Left ventricle myocardium superior (tissue), 1 donor: ENCODE measurements at regions not wholly inside any gene's neighbourhood (a gene's known extent, or its start where the extent isn't known, plus 50 kb on each side); places are given as distances from the start of the nearest gene placed in this dataset.
"Not testable (repeated sequence)": the region's sequence is repeated elsewhere in the genome, so short reads cannot be mapped to it uniquely, and the experiment has no call there.

Experiments
- ATAC-seq: fragments of 200-7000 bp; cut with Tn5 transposase; one replicate; pipeline ENCODE4 v1.9.1; 2020; ENCODE audit warnings: mild to moderate bottlenecking, moderate library complexity
- DNase-seq: peaks from one replicate; pipeline ENCODE4 v3.0.0-alpha.2; 2020
- intact Hi-C: fragments of 100-400 bp; cut with micrococcal nuclease; formaldehyde crosslinking; loops from one replicate; pipeline ENCODE4 v1.11.0; 2022
- donor health status: DM: no; HTN: yes; CAD: no; lungs with severe emphysema.

GRCh38 chr16:52690468-52690867 is 143.5 kb upstream of the TOX3 start:
- intact Hi-C loops: no loop called here
- no peak for ATAC-seq
- DNase-seq: no peak

- intact Hi-C loops: no loop called here
- ATAC-seq (no peak), DNase-seq (no peak)
Observed at GRCh38 chr16:52680993-52681392, 134.1 kb upstream of the TOX3 start.

DNA sequence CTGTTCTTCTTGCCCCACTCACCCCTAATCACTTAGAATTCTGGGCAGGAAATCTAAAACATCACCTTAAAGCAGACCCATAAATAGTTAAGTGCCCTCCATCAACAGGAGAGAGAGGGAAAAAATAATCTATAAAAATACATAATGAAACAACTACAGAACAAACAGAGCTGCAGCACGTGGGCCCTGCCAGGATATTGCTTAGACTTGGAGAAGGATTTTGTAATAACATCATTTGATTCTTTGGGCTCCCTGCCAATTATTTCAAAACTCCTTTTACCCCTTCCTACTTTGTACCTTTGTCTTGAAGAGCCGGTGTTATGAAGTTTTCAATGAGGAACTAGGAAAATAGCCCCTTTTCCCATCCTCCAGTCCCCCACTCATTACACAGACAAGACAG is 130.6 kb upstream of the TOX3 start:
- ATAC-seq (no peak), DNase-seq (no peak)
- intact Hi-C loops: no loop called here

DNA sequence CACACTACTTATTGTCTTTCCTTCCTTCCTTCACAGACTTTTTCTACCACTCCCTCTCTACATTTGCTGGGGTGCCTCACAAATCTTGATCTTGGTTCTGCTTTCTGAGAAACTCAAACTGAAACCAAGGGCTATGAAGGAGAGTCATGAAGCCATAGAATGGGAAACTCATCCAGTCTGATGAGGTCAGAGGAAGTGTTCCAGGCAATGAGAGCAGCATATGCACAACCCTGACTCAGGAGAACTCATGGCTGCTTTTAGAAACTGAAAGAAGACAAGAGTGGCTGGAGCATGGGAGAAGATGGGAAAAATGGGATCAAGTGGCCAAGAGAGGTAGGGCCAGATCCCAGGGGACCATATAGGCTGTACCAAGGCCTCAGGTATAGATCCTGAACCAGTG is 130.0 kb upstream of the TOX3 start:
- no peak for ATAC-seq
- intact Hi-C loops: no loop called here
- DNase-seq: no peak

- no peak for ATAC-seq
Observed at GRCh38 chr16:52671590-52671989, 124.6 kb upstream of the TOX3 start.

GRCh38 chr16:52657924-52658323 is 111.0 kb upstream of the TOX3 start:
- DNase-seq (no peak), ATAC-seq (no peak)
- intact Hi-C loops: no loop called here

More at GRCh38 chr16:52671590-52671989, 124.6 kb upstream of the TOX3 start:
- no peak for DNase-seq
- intact Hi-C loops: no loop called here

DNA sequence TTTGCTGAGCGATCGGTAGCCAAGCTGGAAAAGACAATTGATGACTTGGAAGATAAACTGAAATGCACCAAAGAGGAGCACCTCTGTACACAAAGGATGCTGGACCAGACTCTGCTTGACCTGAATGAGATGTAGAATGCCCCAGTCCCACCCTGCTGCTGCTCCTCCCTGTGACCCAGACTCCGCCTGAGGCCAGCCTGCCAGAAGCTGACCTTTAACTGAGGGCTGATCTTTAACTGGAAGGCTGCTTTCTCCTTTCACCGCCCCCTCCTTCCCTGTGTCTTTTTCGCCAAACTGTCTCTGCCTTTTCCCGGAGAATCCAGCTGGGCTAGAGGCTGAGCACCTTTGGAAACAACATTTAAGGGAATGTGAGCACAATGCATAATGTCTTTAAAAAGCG is 109.0 kb upstream of the TOX3 start:
- DNase-seq, ATAC-seq, intact Hi-C loops: not testable (repeated sequence)

DNA sequence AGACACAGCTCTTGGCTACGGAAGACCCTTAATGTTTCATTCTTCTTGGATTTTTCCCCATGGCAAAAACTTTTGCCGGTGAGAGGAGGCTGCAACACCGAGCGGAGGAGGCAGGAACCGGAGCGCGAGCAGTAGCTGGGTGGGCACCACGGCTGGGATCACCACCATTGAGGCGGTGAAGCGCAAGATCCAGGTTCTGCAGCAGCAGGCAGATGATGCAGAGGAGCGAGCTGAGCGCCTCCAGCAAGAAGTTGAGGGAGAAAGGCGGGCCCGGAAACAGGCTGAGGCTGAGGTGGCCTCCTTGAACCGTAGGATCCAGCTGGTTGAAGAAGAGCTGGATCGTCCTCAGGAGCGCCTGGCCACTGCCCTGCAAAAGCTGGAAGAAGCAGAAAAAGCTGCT is 108.2 kb upstream of the TOX3 start:
- intact Hi-C loops, DNase-seq, ATAC-seq: not testable (repeated sequence)

GRCh38 chr16:52652033-52652432 is 105.1 kb upstream of the TOX3 start:
- intact Hi-C loops: no loop called here
- no peak for DNase-seq
- ATAC-seq: no peak

GRCh38 chr16:52650789-52651188 is 103.8 kb upstream of the TOX3 start:
- ATAC-seq: no peak
- intact Hi-C loops: no loop called here
- DNase-seq: no peak

DNA sequence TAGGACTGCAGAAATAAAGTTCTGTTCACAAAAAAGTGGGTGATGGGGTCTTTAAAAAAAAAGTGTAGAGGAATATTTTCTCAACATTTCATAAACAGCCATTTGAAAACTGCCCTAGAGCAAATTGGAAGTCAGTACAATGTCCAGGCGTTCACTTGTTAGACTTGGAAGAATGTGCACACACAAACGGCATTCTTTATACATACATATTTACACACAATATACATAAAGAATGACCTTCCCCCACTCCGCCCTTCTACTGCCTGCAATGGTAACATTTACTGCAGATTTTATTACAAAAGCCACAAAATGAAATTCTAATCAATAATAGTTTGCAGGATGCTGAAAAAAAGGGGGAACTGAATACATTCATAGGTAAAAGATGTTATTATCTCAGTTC is 103.4 kb upstream of the TOX3 start:
- ATAC-seq (no peak), DNase-seq (no peak)
- intact Hi-C loops: no loop called here

- no peak for ATAC-seq
- intact Hi-C loops: no loop called here
- no peak for DNase-seq
Observed at GRCh38 chr16:52649870-52650269, 102.9 kb upstream of the TOX3 start.

DNA sequence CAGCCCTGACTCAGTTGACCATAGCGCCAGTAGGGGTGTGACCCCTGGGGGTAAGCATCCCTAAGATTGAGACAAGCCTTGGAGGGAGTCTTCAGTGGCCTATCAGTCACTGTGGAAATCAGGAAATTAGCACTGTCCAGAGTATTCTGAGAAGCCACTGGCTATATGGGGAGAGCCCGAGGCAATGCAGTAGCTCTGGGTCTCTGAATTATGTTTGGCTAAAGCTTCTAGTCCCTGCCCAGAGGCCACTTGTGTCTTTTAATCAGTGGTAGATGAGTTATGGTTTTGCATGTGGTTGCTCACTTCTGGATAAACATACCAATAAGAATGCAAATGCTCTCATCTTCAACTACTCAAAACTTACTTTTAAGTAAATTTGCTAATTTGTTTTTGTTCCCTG is 100.6 kb upstream of the TOX3 start:
- DNase-seq: no peak
- intact Hi-C loops: no loop called here
- ATAC-seq: no peak

DNA sequence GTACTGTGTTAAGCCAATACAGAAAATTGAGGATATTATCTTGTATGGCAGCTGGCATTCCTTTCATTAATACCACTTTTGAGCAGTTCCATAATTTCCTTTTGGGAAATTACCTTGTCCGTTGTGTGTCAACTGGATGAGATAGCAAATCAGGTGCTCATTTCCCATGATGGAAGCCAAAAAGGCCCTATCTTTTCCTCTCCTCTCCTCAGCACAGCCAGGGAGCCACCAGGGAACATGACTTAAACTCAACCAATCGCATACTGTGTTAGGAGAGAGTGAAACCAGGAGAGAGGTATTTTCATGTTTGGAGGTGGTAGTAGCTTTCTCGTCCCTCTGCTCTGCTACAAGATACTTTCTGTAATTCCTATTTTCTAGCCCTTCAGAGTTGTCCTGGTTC is 96.1 kb upstream of the TOX3 start:
- intact Hi-C loops: no loop called here
- no peak for ATAC-seq
- DNase-seq: no peak

DNA sequence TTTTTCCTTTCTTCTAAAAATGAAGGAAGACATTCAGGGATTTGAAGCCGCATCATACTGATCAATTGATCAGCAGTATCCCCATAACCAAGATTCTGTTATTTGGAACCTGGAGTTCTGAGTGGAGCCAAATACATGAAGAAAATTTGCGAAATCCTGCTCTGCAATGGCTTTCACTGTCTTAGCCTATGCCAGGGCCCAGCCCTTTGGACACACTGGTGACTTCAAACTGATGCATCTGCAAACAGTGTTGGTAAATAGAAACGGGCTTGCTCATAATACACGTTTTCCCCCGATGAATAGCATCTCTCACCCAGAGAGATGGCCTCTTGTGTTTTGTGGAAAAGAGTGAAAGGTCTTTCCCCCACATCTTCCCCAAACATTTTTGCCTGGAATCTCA is 87.6 kb upstream of the TOX3 start:
- intact Hi-C loops: no loop called here
- ATAC-seq: no peak
- no peak for DNase-seq

DNA sequence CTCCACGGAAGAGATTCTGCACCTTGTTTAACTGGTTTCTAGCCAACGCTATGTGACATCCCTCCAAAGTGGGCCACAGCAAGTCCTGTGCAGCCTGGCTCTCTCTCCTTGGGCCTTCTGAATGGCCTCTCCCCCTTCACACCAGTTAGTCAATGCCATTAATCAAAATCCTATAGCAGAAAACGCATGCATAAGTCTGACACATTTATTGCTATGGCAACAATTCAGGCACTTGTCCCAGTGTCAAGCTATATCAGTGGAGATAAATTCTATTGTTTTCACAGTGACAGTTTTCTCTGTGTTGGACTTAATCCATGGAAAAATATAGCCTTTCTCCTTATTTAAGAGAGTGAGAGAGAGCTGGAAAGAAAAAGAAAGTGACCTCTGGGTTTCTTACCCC is 87.2 kb upstream of the TOX3 start:
- DNase-seq: no peak
- intact Hi-C loops: no loop called here
- ATAC-seq: no peak

DNA sequence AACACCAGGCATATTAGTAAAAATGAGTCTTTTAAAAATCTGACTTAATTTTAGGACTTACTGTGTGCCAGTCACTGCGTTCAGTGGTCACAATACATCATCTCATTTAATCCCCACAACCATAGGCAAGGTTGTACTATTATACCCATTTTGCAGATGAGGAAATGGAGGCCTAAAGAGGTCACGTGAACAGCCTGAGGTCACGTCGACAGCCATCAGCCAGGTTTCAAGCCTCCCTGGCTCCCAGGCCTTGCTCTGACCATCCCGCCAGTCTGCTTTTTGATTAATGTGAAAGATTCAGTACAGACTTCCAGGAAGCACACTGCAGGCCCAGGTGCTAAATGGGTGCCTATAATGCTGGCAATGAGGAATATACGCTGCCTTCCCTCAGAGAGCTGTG is 86.3 kb upstream of the TOX3 start:
- no peak for DNase-seq
- no peak for ATAC-seq
- intact Hi-C loops: no loop called here

DNA sequence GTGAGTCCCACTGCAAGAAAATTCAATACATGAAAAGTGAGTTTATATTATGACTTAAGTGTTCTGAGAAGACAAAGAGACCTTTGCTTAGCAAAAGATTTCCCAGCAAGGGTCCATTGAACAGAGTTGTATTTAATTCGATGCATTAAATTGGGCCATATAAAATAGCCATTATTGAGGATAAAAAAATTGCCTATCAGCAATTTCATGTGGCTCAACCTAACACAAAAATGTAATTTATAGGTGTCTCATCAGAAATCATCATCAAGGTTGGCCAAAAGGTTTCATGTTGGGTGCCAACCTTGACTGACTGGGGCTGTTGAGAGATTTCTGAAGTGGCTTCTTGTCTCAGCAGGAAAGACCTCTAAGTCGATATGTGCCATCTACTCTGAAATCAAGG is 84.8 kb upstream of the TOX3 start:
- ATAC-seq: no peak
- intact Hi-C loops: no loop called here
- DNase-seq: no peak

DNA sequence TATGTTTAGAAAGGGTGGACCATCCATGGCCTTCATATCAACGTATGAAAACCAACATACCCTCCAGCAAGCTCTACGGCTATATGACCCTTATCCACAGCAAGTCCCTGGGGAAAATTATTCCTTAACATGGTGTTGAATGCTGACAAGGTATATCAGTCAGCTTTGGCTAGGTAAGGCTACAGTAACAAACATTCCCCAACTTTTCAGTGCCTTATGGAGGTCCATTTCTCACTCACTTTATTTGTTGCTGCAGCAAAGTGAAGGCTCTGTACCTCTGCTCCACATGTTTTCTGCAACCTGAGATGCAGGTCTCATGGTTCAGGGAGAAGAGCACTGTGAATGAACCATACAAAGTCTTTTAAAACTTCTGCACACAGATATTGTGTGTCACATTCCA is 83.8 kb upstream of the TOX3 start:
- intact Hi-C loops: no loop called here
- DNase-seq: no peak
- ATAC-seq: no peak

DNA sequence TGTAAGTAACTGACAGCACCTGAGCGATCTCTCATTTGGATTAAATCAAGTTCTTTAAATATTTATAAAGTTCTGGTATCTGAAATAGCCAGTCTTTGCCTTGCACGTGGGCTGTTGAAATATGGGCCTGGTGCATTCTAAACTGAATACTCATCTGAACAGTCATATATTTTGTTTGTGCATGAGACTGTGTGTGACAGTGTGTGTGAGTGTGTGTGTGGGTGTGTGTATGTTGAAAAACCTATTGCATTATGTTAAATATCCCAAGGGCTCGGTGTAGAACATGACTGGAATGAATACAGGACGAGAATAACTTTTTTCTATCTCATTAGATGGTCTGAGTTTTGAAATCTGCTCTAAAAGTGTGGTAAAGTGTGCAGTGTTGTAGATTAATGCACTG is 82.4 kb upstream of the TOX3 start:
- no peak for DNase-seq
- intact Hi-C loops: no loop called here
- ATAC-seq: no peak

- intact Hi-C loops: no loop called here
- no peak for DNase-seq
- ATAC-seq: no peak
Observed at GRCh38 chr16:52624891-52625290, 77.9 kb upstream of the TOX3 start.

GRCh38 chr16:52621651-52622050 is 74.7 kb upstream of the TOX3 start:
- intact Hi-C loops: no loop called here
- ATAC-seq (no peak), DNase-seq (no peak)
